ENCODE measurements at regions not wholly inside any gene's neighbourhood (a gene's known extent, or its start where the extent isn't known, plus 50 kb on each side); places are given as distances from the start of the nearest gene placed in this dataset.

- no peak overlapping the region for H3K4me3 ChIP-seq (ENCODE audit: low read depth, low read length)
- no peaks in the 10 kb centered on the region for H3K36me3 ChIP-seq (ENCODE audit: control insufficient read depth, insufficient read depth, low read length)
- TF ChIP-seq, protein P1, sequence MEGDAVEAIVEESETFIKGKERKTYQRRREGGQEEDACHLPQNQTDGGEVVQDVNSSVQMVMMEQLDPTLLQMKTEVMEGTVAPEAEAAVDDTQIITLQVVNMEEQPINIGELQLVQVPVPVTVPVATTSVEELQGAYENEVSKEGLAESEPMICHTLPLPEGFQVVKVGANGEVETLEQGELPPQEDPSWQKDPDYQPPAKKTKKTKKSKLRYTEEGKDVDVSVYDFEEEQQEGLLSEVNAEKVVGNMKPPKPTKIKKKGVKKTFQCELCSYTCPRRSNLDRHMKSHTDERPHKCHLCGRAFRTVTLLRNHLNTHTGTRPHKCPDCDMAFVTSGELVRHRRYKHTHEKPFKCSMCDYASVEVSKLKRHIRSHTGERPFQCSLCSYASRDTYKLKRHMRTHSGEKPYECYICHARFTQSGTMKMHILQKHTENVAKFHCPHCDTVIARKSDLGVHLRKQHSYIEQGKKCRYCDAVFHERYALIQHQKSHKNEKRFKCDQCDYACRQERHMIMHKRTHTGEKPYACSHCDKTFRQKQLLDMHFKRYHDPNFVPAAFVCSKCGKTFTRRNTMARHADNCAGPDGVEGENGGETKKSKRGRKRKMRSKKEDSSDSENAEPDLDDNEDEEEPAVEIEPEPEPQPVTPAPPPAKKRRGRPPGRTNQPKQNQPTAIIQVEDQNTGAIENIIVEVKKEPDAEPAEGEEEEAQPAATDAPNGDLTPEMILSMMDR (IDR thresholded peaks at IDR 0.05), result no peak
- no peaks in the 10 kb centered on the region for H3K27me3 ChIP-seq (ENCODE audit: control insufficient read depth, insufficient read depth, low read length)
- no peaks in the 10 kb centered on the region for H3K79me2 ChIP-seq
- H3K4me2 ChIP-seq (ENCODE audit: low read length), result no peak overlapping the region
- H2AFZ ChIP-seq, result no peak overlapping the region
- H3K4me1 ChIP-seq, result no peaks in the 10 kb centered on the region
- H3K27ac ChIP-seq, result no peak overlapping the region
- no peak overlapping the region for H3K9ac ChIP-seq
- H3K9me3 ChIP-seq (ENCODE audit: control insufficient read depth, low read length), result no peaks in the 10 kb centered on the region
These were observed 216.2 kb upstream of the HS6ST1 start for GRCh38 chr2:128534688-128535392.

GRCh38 chr2:128535953-128536352, 217.3 kb upstream of the HS6ST1 start:
- Histone ChIP-seq H3K4me2 (ENCODE audit: low read length) (no peak overlapping the region), H3K4me1 (no peaks in the 10 kb centered on the region), H3K4me3 (ENCODE audit: low read depth, low read length) (no peak overlapping the region), H3K27ac (no peak overlapping the region), H3K27me3 (ENCODE audit: control insufficient read depth, insufficient read depth, low read length) (no peaks in the 10 kb centered on the region), H3K79me2 (no peaks in the 10 kb centered on the region), H3K36me3 (ENCODE audit: control insufficient read depth, insufficient read depth, low read length) (no peaks in the 10 kb centered on the region), H2AFZ (no peak overlapping the region), H3K9ac (no peak overlapping the region), H3K9me3 (ENCODE audit: control insufficient read depth, low read length) (no peaks in the 10 kb centered on the region)
- TF ChIP-seq, protein P1 (IDR thresholded peaks at IDR 0.05), result no peak

GRCh38 chr2:128536925-128537620, 218.4 kb upstream of the HS6ST1 start:
- Histone ChIP-seq H3K27ac (no peak overlapping the region), H2AFZ (no peak overlapping the region), H3K4me2 (ENCODE audit: low read length) (no peak overlapping the region), H3K27me3 (ENCODE audit: control insufficient read depth, insufficient read depth, low read length) (no peaks in the 10 kb centered on the region), H3K9ac (no peak overlapping the region), H3K4me3 (ENCODE audit: low read depth, low read length) (no peak overlapping the region), H3K4me1 (no peaks in the 10 kb centered on the region), H3K36me3 (ENCODE audit: control insufficient read depth, insufficient read depth, low read length) (no peaks in the 10 kb centered on the region), H3K9me3 (ENCODE audit: control insufficient read depth, low read length) (no peaks in the 10 kb centered on the region), H3K79me2 (no peaks in the 10 kb centered on the region)
- TF ChIP-seq, protein P1 (IDR thresholded peaks at IDR 0.05), result no peak

DNA sequence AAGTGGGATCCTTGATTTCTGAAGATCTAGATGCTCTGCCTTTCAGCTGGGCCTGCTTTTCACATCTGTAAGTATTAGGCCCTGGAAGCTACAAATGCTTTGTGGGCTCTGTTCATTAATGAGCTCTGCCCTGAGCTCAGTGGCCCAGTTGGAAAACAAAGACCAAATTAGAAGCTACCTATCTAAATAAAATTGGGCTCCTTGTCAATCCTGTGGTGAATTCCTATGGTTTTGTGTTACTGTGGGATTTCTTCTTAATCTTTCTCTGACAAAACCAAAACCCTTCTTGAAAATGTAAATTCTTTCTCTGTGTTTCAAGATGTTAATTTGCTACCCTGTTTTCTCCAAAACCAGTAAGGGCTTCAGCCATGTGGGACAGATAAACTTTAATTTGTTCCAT, 219.0 kb upstream of the HS6ST1 start:
- H2AFZ ChIP-seq, result no peak overlapping the region
- H3K9ac ChIP-seq, result no peak overlapping the region
- no peaks in the 10 kb centered on the region for H3K9me3 ChIP-seq (ENCODE audit: control insufficient read depth, low read length)
- no peak overlapping the region for H3K4me2 ChIP-seq (ENCODE audit: low read length)
- no peaks in the 10 kb centered on the region for H3K4me1 ChIP-seq
- no peak overlapping the region for H3K4me3 ChIP-seq (ENCODE audit: low read depth, low read length)
- no peaks in the 10 kb centered on the region for H3K27me3 ChIP-seq (ENCODE audit: control insufficient read depth, insufficient read depth, low read length)
- no peaks in the 10 kb centered on the region for H3K79me2 ChIP-seq
- H3K27ac ChIP-seq, result no peak overlapping the region
- TF ChIP-seq, protein P1 (IDR thresholded peaks at IDR 0.05), result no peak
- H3K36me3 ChIP-seq (ENCODE audit: control insufficient read depth, insufficient read depth, low read length), result no peaks in the 10 kb centered on the region

All from parathyroid adenoma (tissue), 2 donors.